HT-29 (cell line): ENCODE measurements at regions not wholly inside any gene's neighbourhood (a gene's known extent, or its start where the extent isn't known, plus 50 kb on each side); places are given as distances from the start of the nearest gene placed in this dataset.
A peak's percentile ranks its signal among the peaks of the same experiment; 100 is the strongest.

Experiments used
- DNase-seq: peaks from one replicate; pipeline ENCODE4 v3.0.0-alpha.2; 2015; ENCODE audit warnings: low spot score

DNA sequence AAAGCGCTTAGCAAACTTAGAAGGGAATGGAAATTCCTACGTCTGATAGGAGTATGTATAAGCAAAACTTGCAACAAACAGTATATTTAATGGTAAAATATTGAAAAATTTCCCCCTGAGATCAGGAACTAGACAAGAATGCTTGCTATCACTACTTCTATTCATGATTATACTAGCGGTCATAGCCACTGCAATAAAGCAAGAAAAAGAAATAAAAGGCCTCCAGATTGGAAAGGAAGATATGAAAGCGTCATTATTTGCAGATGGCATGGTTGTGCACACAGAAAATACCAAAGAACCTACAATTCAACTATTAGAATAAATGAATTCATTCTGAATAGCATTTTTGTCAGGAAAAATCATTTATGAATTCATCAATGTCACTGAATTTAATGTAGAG lies 87.2 kb upstream of the BCOR start:
- DNase-seq: no peak

GRCh38 chrX:40182615-40183014 lies 84.9 kb upstream of the BCOR start:
- DNase-seq: no peak

GRCh38 chrX:40182095-40182494 lies 84.3 kb upstream of the BCOR start:
- no peak for DNase-seq

GRCh38 chrX:40179283-40179682 lies 81.5 kb upstream of the BCOR start:
- DNase-seq: no peak

DNA sequence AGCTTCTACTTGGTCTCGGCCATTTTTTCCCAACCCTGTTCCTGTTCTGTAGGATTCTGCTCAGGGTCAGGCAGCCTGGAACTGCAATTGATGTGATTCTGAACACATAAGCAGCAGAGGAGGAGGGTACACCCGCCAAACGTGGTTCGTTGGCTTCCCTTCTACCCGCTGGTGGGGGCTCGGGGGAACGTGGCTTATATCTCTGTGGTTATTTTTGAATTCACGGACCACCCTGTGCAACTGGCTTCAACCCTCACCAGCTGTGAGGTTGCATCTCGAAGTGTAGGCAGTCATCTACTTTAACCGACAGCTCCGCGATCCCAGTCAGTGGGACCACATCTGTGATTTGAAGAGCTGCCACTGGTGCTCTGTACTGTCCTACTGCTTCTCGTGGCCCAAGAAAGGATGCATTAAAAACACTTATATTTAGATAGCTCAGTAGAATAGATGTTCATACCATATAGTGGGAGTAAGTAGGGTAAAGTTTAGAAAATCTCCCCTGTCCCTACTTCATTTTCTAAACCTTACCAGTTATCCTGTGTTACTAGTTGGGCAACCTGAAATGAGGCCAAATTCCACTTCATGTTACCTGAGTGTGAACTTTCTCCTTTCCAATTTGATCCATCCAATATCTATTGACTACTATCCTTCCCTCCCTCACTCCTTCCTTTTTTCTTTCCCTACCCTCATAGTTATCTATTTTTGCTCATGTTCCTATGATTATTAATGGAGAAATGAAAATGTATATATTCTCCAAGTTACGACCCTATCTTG lies 80.4 kb upstream of the BCOR start:
- no peak for DNase-seq

DNA sequence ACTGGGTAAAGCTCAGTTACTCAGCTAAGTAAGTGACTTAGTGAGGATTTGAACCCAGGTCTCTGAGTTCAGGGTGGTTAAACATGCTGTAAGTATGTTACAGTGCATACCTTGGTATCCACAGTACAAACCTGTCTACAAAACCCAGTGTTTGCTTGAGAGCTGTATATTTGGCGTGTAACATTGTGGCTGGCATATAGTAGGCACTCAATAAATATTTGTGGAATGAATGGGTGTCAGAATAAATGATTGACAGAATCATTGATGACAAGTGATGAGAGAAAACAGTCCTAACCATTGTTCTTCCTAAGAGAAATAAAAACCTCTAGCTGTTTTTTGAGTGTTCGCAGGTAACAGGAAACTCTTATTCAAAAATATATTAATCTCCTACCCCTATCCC lies 79.7 kb upstream of the BCOR start:
- no peak for DNase-seq

- no peak for DNase-seq
These were observed 79.3 kb upstream of the BCOR start for GRCh38 chrX:40177117-40177430.

DNA sequence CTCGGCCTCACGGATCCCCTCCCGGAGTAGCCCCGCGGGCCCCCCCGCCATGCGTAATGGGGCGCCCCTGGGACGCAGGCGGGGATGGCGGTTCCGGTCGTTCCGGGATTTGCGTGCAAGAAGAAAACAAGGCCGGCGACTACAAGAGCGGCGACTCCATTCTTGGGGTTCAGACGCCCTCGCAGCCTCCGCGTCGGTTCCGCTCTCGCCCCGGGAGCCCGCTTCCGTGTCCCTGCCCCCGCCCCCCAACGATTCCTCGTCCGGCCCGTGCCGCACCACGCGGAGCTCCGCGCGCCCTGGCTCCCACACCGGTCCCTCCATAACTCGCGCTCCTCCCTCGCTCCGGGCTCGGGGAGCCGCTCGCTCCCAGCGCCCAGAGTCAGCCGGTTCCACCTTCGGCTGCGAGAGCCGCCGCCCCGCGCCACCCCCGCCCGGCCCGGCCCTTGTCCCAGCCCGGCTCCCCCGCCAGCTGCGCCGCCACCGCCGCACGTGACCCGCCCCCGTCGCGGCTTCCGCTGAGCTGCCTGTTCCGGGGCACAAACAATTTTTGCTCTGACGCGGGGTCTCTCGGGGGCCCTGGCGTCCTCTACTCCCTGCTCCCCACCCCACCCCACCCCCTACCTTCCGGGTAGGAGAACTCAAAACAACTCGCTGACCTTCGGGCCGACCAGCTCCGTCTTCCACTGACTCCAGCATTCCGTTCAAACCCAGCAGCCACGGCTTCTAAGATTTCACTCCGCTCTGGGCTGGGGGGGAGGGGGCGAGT lies 78.8 kb upstream of the BCOR start:
- DNase-seq: peak; percentile 45

DNA sequence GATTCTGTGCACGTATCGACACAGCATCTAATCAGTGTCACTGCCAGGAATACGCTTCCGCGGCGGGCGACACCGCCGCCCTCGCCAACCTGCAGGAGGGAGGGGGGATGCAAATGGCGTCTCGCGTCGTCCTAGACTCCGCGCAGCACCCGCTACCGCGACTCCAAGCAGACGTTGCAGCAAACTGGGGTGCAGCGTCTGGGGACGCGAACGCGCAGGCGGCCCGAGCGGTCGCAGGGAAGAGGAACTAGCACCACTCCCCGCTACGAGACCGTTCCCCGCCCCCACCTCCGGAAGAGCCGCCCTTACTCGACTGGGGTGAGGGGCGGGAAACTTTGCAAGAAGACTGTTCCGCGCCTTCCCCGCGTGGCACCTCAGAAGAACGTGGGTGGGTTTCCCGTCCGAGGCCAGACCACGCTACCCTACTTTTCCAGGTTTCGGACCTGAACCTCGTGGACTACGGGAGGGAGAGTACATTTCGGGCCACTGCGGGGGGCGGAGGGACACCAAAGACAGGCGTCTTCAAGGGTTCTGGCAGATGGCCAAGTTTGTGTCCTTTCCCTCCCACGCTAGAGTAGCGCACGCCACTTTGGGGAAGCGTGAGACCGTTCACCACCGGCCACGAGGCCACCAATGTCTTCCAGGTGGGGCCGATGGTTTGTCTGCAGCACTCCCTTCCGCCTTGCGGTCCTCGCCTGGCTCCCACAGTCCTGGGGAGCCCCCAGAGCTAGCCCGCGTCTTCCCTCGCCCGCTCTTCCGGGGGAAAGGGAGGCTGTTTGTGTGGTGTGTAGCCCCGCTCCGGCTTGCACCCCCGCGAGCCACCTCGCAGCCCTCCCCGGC lies 78.0 kb upstream of the BCOR start:
- DNase-seq: peak; percentile 54

- peak; percentile 17 for DNase-seq
These were observed 77.2 kb upstream of the BCOR start for GRCh38 chrX:40174854-40175510.

DNA sequence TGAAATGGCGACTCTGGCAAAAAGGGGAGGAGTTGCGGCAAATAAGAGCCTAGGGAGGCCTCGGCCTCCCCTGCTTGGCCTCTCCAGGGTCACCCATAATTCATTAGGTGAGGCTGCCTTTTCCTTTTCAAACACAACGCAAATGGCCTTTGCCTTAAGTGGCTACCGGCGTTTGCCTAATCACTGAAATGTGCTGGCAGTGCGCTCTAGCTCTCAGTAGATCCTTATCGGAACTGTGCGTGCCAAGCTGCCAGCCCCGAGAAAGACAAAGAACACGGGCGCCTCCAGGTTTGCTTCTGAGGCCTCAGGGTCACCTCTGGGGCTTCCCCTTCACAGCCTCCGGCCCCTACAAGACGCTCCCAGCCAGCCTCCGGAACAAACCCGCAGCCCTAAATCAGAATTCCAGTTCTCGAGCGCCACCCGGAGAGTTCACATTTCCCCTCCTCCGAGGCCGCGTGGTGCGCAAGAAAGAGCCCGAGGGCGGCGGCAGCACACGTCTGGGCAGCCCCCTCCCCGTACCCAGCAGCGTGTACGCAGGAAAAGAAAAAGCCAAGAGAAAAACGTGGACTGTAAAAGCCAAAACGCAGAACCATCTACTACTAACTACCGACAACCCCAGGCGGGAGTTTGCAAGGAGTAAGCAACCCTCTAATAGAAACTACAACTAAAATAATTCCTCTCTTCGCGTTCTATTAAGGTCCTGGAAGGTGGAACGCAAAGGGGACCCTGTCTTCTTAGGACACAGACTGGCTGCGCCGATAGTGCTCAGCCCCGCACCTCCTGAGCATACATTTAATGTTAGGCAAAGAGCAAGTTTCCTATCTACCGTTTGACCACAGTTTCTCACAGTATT lies 76.5 kb upstream of the BCOR start:
- DNase-seq: peak; percentile 59

DNA sequence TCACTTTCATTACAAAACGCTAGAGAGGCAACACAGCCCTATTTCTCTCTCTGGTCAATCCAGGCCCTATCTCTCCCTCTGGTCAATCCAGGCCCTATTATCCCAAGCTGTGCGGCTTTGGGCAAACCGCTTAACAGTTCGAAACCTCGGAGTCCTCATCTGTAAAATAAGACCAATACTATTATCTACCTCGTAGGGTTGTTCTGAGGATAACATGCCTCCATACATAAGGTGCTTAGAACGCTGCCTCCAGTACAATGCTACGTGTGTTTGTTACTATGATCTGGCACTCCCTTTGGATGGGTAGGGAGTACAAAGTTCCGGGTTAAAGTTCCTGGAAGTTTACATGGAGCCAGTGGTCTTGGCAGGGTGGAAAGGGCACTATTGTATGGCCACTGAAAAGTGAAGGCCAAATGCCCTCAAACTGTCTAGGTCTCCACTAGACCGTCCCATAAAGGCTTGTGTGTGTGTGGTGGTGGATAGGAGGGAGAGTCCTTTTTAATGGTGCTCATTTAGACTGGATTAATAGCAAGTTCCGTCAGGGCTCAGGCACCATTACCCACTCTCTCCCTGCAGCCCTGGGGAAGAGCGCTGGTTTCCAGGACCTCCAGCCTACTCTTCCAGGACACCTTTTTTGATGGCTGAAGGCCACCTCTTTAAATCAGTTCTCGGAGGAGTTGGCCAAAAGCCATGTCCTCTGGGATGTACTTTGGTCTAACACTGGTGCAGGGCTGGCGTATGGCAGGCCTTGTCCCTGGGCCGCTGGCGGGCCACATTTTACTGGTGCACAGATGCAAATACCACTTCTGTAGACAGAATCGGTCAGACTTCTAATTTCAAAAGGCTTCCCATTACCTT lies 75.6 kb upstream of the BCOR start:
- DNase-seq: peak; percentile 20

DNA sequence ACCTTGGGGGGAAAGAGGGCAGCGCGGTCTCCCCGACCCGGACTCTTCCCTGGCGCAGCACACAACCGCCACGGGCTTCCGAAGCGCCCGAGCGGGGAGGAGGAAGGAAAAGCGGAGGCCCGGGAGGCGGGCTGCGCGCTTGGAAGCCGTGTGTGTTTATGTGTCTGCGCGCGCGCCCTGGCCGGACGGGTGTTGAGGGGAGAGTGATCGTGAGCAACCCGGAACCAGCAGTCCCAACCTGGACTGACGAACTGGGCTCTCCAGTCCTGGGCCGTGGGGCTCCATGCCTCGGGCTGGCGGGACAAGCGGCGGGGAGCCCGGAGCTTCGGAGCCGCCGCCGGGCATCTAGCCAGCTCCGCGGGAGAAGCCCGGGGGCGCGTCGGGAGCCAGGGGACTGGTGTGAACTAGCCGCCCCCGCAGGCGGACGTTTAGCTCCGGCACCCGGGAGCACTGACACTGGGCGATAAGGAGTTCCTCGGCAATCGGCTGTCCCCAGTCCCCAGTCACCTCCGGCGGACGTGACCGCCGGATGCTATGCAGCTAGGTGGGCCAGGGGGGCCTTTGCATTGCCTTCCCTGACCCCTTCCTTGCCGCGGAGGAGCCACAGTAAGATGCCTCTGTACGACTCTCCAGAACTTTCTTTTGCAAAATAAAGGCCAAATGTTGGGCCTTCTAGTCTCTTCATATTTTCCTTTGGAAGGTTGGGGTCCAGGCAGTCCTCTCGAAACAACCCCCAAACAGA lies 74.8 kb upstream of the BCOR start:
- peak; percentile 32 for DNase-seq

DNA sequence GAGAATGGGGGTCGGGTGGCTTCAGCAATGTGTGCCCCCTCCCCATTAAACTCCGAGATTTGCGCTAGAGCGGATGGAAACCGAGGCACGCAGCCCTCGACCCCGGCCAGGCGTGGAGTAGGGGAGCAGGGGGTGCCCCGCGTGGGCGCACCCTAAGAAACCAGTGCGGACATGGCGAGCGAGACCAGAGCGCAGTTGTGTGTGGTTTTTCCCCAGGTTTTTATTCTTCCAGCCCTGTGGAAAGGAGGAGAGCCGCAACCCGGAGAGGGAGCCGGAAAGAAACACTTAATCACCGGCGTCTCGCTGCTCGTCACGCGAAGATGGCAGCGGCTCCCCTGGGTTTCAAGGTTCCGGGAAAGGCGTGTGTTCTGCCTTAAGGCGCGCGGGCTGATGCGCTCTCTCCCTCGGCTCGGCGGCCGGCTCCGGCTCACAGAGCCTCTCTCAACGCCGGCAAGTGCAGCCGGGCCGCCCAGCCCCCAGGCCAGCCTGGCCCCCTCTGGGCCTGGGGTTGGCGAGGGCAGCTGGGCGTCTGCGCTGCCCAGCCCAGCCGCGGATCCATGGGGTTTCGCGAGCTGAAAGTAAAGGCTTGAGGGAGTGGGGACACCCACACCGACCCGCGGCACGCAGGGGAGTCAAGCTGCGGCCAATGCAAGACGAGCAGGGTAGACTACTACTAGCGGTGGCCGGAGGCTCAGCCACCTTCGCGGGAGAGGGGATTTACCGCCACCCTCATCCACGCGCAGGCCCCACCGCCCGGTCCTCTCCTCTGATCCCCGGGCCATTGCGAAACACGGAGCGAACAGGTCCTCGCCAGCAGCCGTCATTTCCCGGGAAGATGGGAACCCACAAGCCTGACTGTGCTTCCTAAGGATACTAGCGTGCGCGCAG lies 74.0 kb upstream of the BCOR start:
- no peak for DNase-seq

GRCh38 chrX:40170830-40171512 lies 73.2 kb upstream of the BCOR start:
- DNase-seq: no peak

- peak; percentile 65 for DNase-seq
These were observed 71.7 kb upstream of the BCOR start for GRCh38 chrX:40169193-40170101.
